HCT116 (cell line): ENCODE measurements at regions not wholly inside any gene's neighbourhood (a gene's known extent, or its start where the extent isn't known, plus 50 kb on each side); places are given as distances from the start of the nearest gene placed in this dataset.

Source experiments
- ATAC-seq: fragments of 200-7000 bp; cut with Tn5 transposase; 2 replicates; pipeline ENCODE4 v1.9.1; 2020; ENCODE audit warnings: mild to moderate bottlenecking, moderate library complexity
- BruUV-seq: library from RNA; stranded (reverse); fragments of 400-500 nt; replicated peaks from 2 replicates; lab custom pipeline; 2021; lab: Mats Ljungman, UMichigan
- CTCF ChIA-PET: fragments of 300-600 bp; sonication (Branson Sonifier 250); formaldehyde crosslinking; loops from one replicate; lab custom pipeline; 2021; ENCODE audit warnings: antibody characterized with exemption; lab: Charles Lee
- POLR2A ChIA-PET: fragments of 300-600, 350-600 bp; sonication (Branson Sonifier 250); formaldehyde crosslinking; loops from one replicate; lab custom pipeline; 2021; ENCODE audit warnings: antibody characterized with exemption; lab: Charles Lee
- RAD21 ChIA-PET, 2 experiments: fragments of 300-600 bp; sonication (Branson Sonifier 250); formaldehyde crosslinking; loops; one replicate each; lab custom pipeline; 2023; ENCODE audit warnings: low total read pairs in 2 of 2; ENCODE audit not compliant: uncharacterized antibody in 2 of 2, unreplicated experiment in 2 of 2, low non-redundant PET in 1 of 2; lab: Charles Lee
- DNase-seq: peaks from one replicate; pipeline ENCODE4 v3.0.0-alpha.2; 2010; ENCODE audit warnings: low read depth, low spot score
- H2AFZ ChIP-seq: fragments of 200-600 bp; shearing (Covaris generic), sonication (generic); 2 replicates; pipeline ENCODE4 v1.6.1; 2017; ENCODE audit warnings: low read depth, mixed run types, mixed read lengths, antibody characterized with exemption, low read length; ENCODE audit not compliant: poor library complexity, severe bottlenecking
- H3K27ac ChIP-seq: 2 replicates; pipeline ENCODE4 v1.5.1; 2012; ENCODE audit warnings: low read depth, low read length
- H3K27me3 ChIP-seq: fragments of 200-600 bp; sonication (generic); 2 replicates; pipeline ENCODE4 v1.6.1; 2016; ENCODE audit warnings: mixed run types, low read length, mixed read lengths; ENCODE audit not compliant: insufficient read depth
- H3K36me3 ChIP-seq, 2 experiments: fragments of 200-500 bp in 1 of 2; fragments of 200-600 bp in 1 of 2; sonication (Bioruptor generic) in 1 of 2; sonication (generic) in 1 of 2; 2 replicates each; pipeline versions ENCODE4 v1.5.1 to v1.6.1; 2014 to 2016; ENCODE audit warnings: low read length in 2 of 2, inconsistent platforms in 1 of 2, mixed read lengths in 1 of 2, mixed run types in 1 of 2; ENCODE audit not compliant: insufficient read depth in 2 of 2, control insufficient read depth in 1 of 2
- H3K4me1 ChIP-seq, 2 experiments: fragments of 200-600 bp in 1 of 2; sonication (generic) in 1 of 2; 2 replicates each; pipeline versions ENCODE4 v1.5.1 to v1.6.1; 2012 to 2017; ENCODE audit warnings: low read length in 2 of 2, inconsistent platforms in 1 of 2, mild to moderate bottlenecking in 1 of 2, mixed read lengths in 1 of 2, mixed run types in 1 of 2, moderate library complexity in 1 of 2; ENCODE audit not compliant: insufficient read depth in 2 of 2, control insufficient read depth in 1 of 2
- H3K4me2 ChIP-seq: fragments of 200-600 bp; sonication (generic); 2 replicates; pipeline ENCODE4 v1.6.1; 2017; ENCODE audit warnings: mixed run types, low read length, mixed read lengths
- H3K4me3 ChIP-seq, 2 experiments: fragments of 200-600 bp in 1 of 2; sonication (generic) in 1 of 2; replicated peaks in 1 of 2; 2 replicates each; pipeline ENCODE4 v1.5.1; 2011 to 2016; ENCODE audit warnings: low read length in 2 of 2, control low read depth in 1 of 2, low read depth in 1 of 2, mild to moderate bottlenecking in 1 of 2, mixed read lengths in 1 of 2, mixed run types in 1 of 2
- H3K79me2 ChIP-seq: fragments of 200-600 bp; sonication (generic); 2 replicates; pipeline ENCODE4 v1.6.1; 2017; ENCODE audit warnings: mild to moderate bottlenecking, mixed run types, low read length, moderate library complexity, mixed read lengths; ENCODE audit not compliant: insufficient read depth
- H3K9ac ChIP-seq: fragments of 200-600 bp; sonication (generic); 2 replicates; pipeline ENCODE4 v1.6.1; 2016; ENCODE audit warnings: low read length, mixed read lengths
- H3K9me2 ChIP-seq: fragments of 200-600 bp; sonication (generic), shearing (Covaris generic); 2 replicates; pipeline ENCODE4 v1.6.1; 2017; ENCODE audit warnings: mixed run types, mild to moderate bottlenecking, moderate library complexity; ENCODE audit not compliant: insufficient read depth
- H3K9me3 ChIP-seq, 2 experiments: fragments of 200-500 bp in 1 of 2; fragments of 200-600 bp in 1 of 2; sonication (Bioruptor generic) in 1 of 2; sonication (generic) in 1 of 2; 2 replicates each; pipeline ENCODE4 v1.6.1; 2014 to 2017; ENCODE audit warnings: low read length in 2 of 2, mixed read lengths in 2 of 2, inconsistent platforms in 1 of 2, low read depth in 1 of 2, mild to moderate bottlenecking in 1 of 2, mixed run types in 1 of 2, moderate library complexity in 1 of 2; ENCODE audit not compliant: control insufficient read depth in 1 of 2, insufficient read depth in 1 of 2
- H4K20me1 ChIP-seq: fragments of 200-600 bp; sonication (generic), shearing (Covaris generic); 2 replicates; pipeline ENCODE4 v1.6.1; 2017; ENCODE audit warnings: mixed run types, mild to moderate bottlenecking, moderate library complexity; ENCODE audit not compliant: insufficient read depth
- CBX3 ChIP-seq: IDR thresholded peaks from 2 replicates; pipeline ENCODE4 v1.6.1; 2012; ENCODE audit warnings: low read depth
- CTCF ChIP-seq, 3 experiments: fragments of 200-600 bp in 1 of 3; sonication (generic) in 1 of 3; IDR thresholded peaks in 2 of 3; conservative IDR thresholded peaks in 1 of 3; 2 replicates each; pipeline ENCODE4 v1.5.1; 2012 to 2017; ENCODE audit warnings: low read depth in 2 of 3, low read length in 2 of 3, antibody characterized with exemption in 1 of 3, borderline replicate concordance in 1 of 3, control low read depth in 1 of 3, mild to moderate bottlenecking in 1 of 3, mixed read lengths in 1 of 3, mixed run types in 1 of 3, moderate library complexity in 1 of 3; ENCODE audit not compliant: insufficient read depth in 1 of 3
- SRF ChIP-seq: IDR thresholded peaks from 2 replicates; pipeline ENCODE4 v1.6.1; 2012; ENCODE audit warnings: low read depth
- intact Hi-C: fragments of 100-400 bp; cut with micrococcal nuclease; formaldehyde crosslinking; loops from 2 replicates; pipeline ENCODE4 v1.10.0; 2022

- DNase-seq = no peak
- no peak overlapping the region for H3K4me3 ChIP-seq
These were observed 82.8 kb upstream of the DTNA start for GRCh38 chr18:34627137-34627920.

More at GRCh38 chr18:34627137-34627920, 82.8 kb upstream of the DTNA start:
- ChIA-PET CTCF (no interaction called here), RAD21 (no interaction called here), POLR2A (no interaction called here)
- Histone ChIP-seq H3K4me2 (no peak overlapping the region), H3K9ac (no peak overlapping the region), H4K20me1 (no peaks in the 10 kb centered on the region), H3K79me2 (no peaks in the 10 kb centered on the region), H3K27me3 (no peaks in the 10 kb centered on the region), H3K27ac (no peak overlapping the region), H3K9me2 (no peaks in the 10 kb centered on the region), H3K4me1 (no peaks in the 10 kb centered on the region), H2AFZ (no peak overlapping the region), H3K9me3 (no peaks in the 10 kb centered on the region), H3K36me3 (no peaks in the 10 kb centered on the region)
- no peak for ATAC-seq
- BruUV-seq = no TSS peak
- no peak for TF ChIP-seq SRF
- no peak for TF ChIP-seq CTCF (IDR thresholded peaks at IDR 0.05 in 2 of 3, conservative IDR thresholded peaks at IDR 0.05 in 1 of 3; ENCODE audit: borderline replicate concordance in 1 of 3, insufficient read depth in 1 of 3, low read depth in 2 of 3, low read length in 2 of 3)
- TF ChIP-seq CBX3 = no peak
- intact Hi-C loops = no loop called here
